Neural cell (in vitro differentiated cells): ENCODE measurements at regions not wholly inside any gene's neighbourhood (a gene's known extent, or its start where the extent isn't known, plus 50 kb on each side); places are given as distances from the start of the nearest gene placed in this dataset.

Experiments
- H2AFZ ChIP-seq: fragments of 200-600, 300-800 bp; sonication (generic), shearing (Covaris generic); 2 replicates; pipeline ENCODE4 v1.6.0; 2014; ENCODE audit warnings: low read depth, mild to moderate bottlenecking, antibody characterized with exemption, low read length, moderate library complexity
- H3F3A ChIP-seq: fragments of 200-600 bp; shearing (Covaris generic); 2 replicates; pipeline ENCODE4 v1.6.1; 2016; ENCODE audit warnings: mild to moderate bottlenecking, moderate library complexity, mixed read lengths, antibody characterized with exemption, low read length; ENCODE audit not compliant: insufficient read depth, poor library complexity, severe bottlenecking
- H3K27ac ChIP-seq: fragments of 200-600, 300-800 bp; sonication (generic), shearing (Covaris generic); 2 replicates; pipeline ENCODE4 v1.5.1; 2014; ENCODE audit warnings: mild to moderate bottlenecking, low read length, moderate library complexity
- H3K27me3 ChIP-seq: fragments of 300-800, 200-600 bp; sonication (generic), shearing (Covaris generic); 2 replicates; pipeline ENCODE4 v1.6.0; 2014; ENCODE audit warnings: mild to moderate bottlenecking, low read depth, low read length, moderate library complexity; ENCODE audit not compliant: insufficient read depth
- H3K36me3 ChIP-seq: fragments of 300-800, 200-600 bp; sonication (generic), shearing (Covaris generic); 2 replicates; pipeline ENCODE4 v1.5.1; 2014; ENCODE audit warnings: mild to moderate bottlenecking, antibody characterized with exemption, low read length, moderate library complexity; ENCODE audit not compliant: insufficient read depth
- H3K4me2 ChIP-seq: fragments of 300-800, 200-600 bp; sonication (generic), shearing (Covaris generic); 2 replicates; pipeline ENCODE4 v1.6.0; 2014; ENCODE audit warnings: mild to moderate bottlenecking, low read length
- H3K4me3 ChIP-seq: fragments of 300-800, 200-600 bp; sonication (generic), shearing (Covaris generic); 2 replicates; pipeline ENCODE4 v1.5.1; 2014; ENCODE audit warnings: mild to moderate bottlenecking, low read length, moderate library complexity
- H3K79me2 ChIP-seq: fragments of 200-600 bp; shearing (Covaris generic); replicated peaks from 2 replicates; pipeline ENCODE4 v1.6.0; 2014; ENCODE audit warnings: mild to moderate bottlenecking, low read length, moderate library complexity; ENCODE audit not compliant: insufficient read depth
- H3K9ac ChIP-seq: fragments of 300-800, 200-600 bp; sonication (generic), shearing (Covaris generic); 2 replicates; pipeline ENCODE4 v1.6.1; 2016; ENCODE audit warnings: mild to moderate bottlenecking, low read length, mixed read lengths
- H3K9me2 ChIP-seq: fragments of 200-600 bp; shearing (Covaris generic); 2 replicates; pipeline ENCODE4 v1.6.1; 2016; ENCODE audit warnings: mild to moderate bottlenecking, low read length, mixed read lengths; ENCODE audit not compliant: insufficient read depth
- H3K9me3 ChIP-seq: fragments of 200-600, 300-800 bp; sonication (generic), shearing (Covaris generic); 2 replicates; pipeline ENCODE4 v1.6.1; 2016; ENCODE audit warnings: mild to moderate bottlenecking, mixed run types, low read length, moderate library complexity, mixed read lengths
- H4K20me1 ChIP-seq: fragments of 200-600 bp; shearing (Covaris generic); 2 replicates; pipeline ENCODE4 v1.6.1; 2016; ENCODE audit warnings: mild to moderate bottlenecking, mixed run types; ENCODE audit not compliant: insufficient read depth
- EP300 ChIP-seq: fragments of 450-650 bp; conservative IDR thresholded peaks from 2 replicates; pipeline ENCODE4 v1.6.1; 2014; ENCODE audit warnings: antibody characterized with exemption, mild to moderate bottlenecking, moderate library complexity; ENCODE audit not compliant: poor library complexity, severe bottlenecking
- EZH2 ChIP-seq: fragments of 200-600, 300-800 bp; shearing (Covaris generic), sonication (generic); IDR thresholded peaks from 2 replicates; pipeline ENCODE4 v1.6.1; 2014; ENCODE audit warnings: antibody characterized with exemption, low read length, borderline replicate concordance, mild to moderate bottlenecking; ENCODE audit not compliant: insufficient read depth, poor library complexity, severe bottlenecking
- MXI1 ChIP-seq: fragments of 450-650 bp; conservative IDR thresholded peaks from 2 replicates; pipeline ENCODE4 v1.6.1; 2014; ENCODE audit warnings: antibody characterized with exemption, mild to moderate bottlenecking; ENCODE audit not compliant: poor library complexity, severe bottlenecking
- POLR2AphosphoS5 ChIP-seq: IDR thresholded peaks from 2 replicates; pipeline ENCODE4 v1.6.1; 2012
- RAD21 ChIP-seq: fragments of 450-650 bp; conservative IDR thresholded peaks from 2 replicates; pipeline ENCODE4 v1.6.1; 2014; ENCODE audit warnings: antibody characterized with exemption, mild to moderate bottlenecking, moderate library complexity
- REST ChIP-seq: IDR thresholded peaks from 2 replicates; pipeline ENCODE4 v1.6.1; 2012; ENCODE audit warnings: borderline replicate concordance
- SMC3 ChIP-seq: fragments of 450-650 bp; conservative IDR thresholded peaks from 2 replicates; pipeline ENCODE4 v1.6.1; 2014; ENCODE audit warnings: antibody characterized with exemption, mild to moderate bottlenecking, moderate library complexity; ENCODE audit not compliant: poor library complexity
- TAF1 ChIP-seq: IDR thresholded peaks from 2 replicates; pipeline ENCODE4 v1.6.1; 2012; ENCODE audit warnings: low read depth
- TF ChIP-seq, protein P1 (sequence below): fragments of 450-650 bp; IDR thresholded peaks from 2 replicates; pipeline ENCODE4 v1.5.1; 2014; ENCODE audit warnings: antibody characterized with exemption, mild to moderate bottlenecking, moderate library complexity; ENCODE audit not compliant: poor library complexity, severe bottlenecking

- H3K27ac ChIP-seq: no peak overlapping the region
- no peaks in the 10 kb centered on the region for H3K9me3 ChIP-seq
- no peak overlapping the region for H2AFZ ChIP-seq
- no peak overlapping the region for H3K4me2 ChIP-seq
- no peak for TF ChIP-seq POLR2AphosphoS5
- TF ChIP-seq EZH2: no peak
- TF ChIP-seq RAD21: no peak
- TF ChIP-seq MXI1: no peak
- TF ChIP-seq, protein P1, sequence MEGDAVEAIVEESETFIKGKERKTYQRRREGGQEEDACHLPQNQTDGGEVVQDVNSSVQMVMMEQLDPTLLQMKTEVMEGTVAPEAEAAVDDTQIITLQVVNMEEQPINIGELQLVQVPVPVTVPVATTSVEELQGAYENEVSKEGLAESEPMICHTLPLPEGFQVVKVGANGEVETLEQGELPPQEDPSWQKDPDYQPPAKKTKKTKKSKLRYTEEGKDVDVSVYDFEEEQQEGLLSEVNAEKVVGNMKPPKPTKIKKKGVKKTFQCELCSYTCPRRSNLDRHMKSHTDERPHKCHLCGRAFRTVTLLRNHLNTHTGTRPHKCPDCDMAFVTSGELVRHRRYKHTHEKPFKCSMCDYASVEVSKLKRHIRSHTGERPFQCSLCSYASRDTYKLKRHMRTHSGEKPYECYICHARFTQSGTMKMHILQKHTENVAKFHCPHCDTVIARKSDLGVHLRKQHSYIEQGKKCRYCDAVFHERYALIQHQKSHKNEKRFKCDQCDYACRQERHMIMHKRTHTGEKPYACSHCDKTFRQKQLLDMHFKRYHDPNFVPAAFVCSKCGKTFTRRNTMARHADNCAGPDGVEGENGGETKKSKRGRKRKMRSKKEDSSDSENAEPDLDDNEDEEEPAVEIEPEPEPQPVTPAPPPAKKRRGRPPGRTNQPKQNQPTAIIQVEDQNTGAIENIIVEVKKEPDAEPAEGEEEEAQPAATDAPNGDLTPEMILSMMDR: no peak
- H3K36me3 ChIP-seq: no peaks in the 10 kb centered on the region
- H3F3A ChIP-seq: no peaks in the 10 kb centered on the region
- H3K4me3 ChIP-seq: no peak overlapping the region
- no peaks in the 10 kb centered on the region for H4K20me1 ChIP-seq
- H3K27me3 ChIP-seq: no peaks in the 10 kb centered on the region
- no peaks in the 10 kb centered on the region for H3K9me2 ChIP-seq
- H3K79me2 ChIP-seq: no peaks in the 10 kb centered on the region
- no peak overlapping the region for H3K9ac ChIP-seq
Observed at GRCh38 chr17:65334406-65334805, 197.2 kb downstream of the RGS9 start.

GRCh38 chr17:65332779-65333178 lies 195.6 kb downstream of the RGS9 start:
- H3K4me2 ChIP-seq: no peak overlapping the region
- no peaks in the 10 kb centered on the region for H3K9me3 ChIP-seq
- TF ChIP-seq EP300 (no peak), MXI1 (no peak), SMC3 (no peak), REST (no peak), EZH2 (no peak), POLR2AphosphoS5 (no peak), TAF1 (no peak), RAD21 (no peak)
- TF ChIP-seq, protein P1: no peak
- H3K79me2 ChIP-seq: no peaks in the 10 kb centered on the region
- H4K20me1 ChIP-seq: no peaks in the 10 kb centered on the region
- H3K27me3 ChIP-seq: no peaks in the 10 kb centered on the region
- H3K9me2 ChIP-seq: no peaks in the 10 kb centered on the region
- no peak overlapping the region for H3K9ac ChIP-seq
- H3K27ac ChIP-seq: no peak overlapping the region
- H3F3A ChIP-seq: no peaks in the 10 kb centered on the region
- no peak overlapping the region for H2AFZ ChIP-seq
- H3K4me3 ChIP-seq: no peak overlapping the region
- no peaks in the 10 kb centered on the region for H3K36me3 ChIP-seq
